IMR-90 (cell line): ENCODE measurements at regions not wholly inside any gene's neighbourhood (a gene's known extent, or its start where the extent isn't known, plus 50 kb on each side); places are given as distances from the start of the nearest gene placed in this dataset.

Experiments used
- ATAC-seq: fragments of 200-7000 bp; cut with Tn5 transposase; 2 replicates; pipeline ENCODE4 v1.9.1; 2020; ENCODE audit warnings: low read depth, mild to moderate bottlenecking, moderate library complexity
- BruUV-seq: library from RNA; stranded (reverse); fragments of 400-500 nt; replicated peaks from 2 replicates; lab custom pipeline; 2021; lab: Mats Ljungman, UMichigan
- CTCF ChIA-PET: fragments of 300-600 bp; formaldehyde crosslinking; extraction: SDS; loops from one replicate; lab custom pipeline; 2021; ENCODE audit warnings: antibody characterized with exemption; lab: Yijun Ruan, JAX
- POLR2A ChIA-PET: fragments of 300-600 bp; sonication (Branson Sonifier 250); formaldehyde crosslinking; loops from one replicate; lab custom pipeline; 2022; ENCODE audit warnings: antibody characterized with exemption; ENCODE audit not compliant: unreplicated experiment; lab: Charles Lee
- DNase-seq: peaks from one replicate; pipeline ENCODE4 v3.0.0; 2013
- H2AFZ ChIP-seq: replicated peaks from 2 replicates; pipeline ENCODE3; 2013; ENCODE audit warnings: low read length, mild to moderate bottlenecking; ENCODE audit not compliant: poor library complexity
- H2AK5ac ChIP-seq: 2 replicates; pipeline ENCODE4 v1.6.1; 2013; ENCODE audit warnings: low read depth, low read length, inconsistent platforms
- H2AK9ac ChIP-seq: replicated peaks from 2 replicates; pipeline ENCODE3; 2013; ENCODE audit warnings: mild to moderate bottlenecking, low read depth, low read length, moderate library complexity; ENCODE audit not compliant: poor library complexity
- H2BK120ac ChIP-seq: 2 replicates; pipeline ENCODE4 v1.6.1; 2013; ENCODE audit warnings: low read depth, low read length, inconsistent platforms
- H2BK15ac ChIP-seq: 3 replicates; pipeline ENCODE4 v1.6.1; 2013; ENCODE audit warnings: low read depth, low read length, inconsistent platforms
- H2BK20ac ChIP-seq: 2 replicates; pipeline ENCODE4 v1.6.1; 2013; ENCODE audit warnings: low read depth, mild to moderate bottlenecking, inconsistent platforms, low read length, moderate library complexity
- H2BK5ac ChIP-seq: 2 replicates; pipeline ENCODE4 v1.6.1; 2013; ENCODE audit warnings: mild to moderate bottlenecking, low read depth, low read length, inconsistent platforms; ENCODE audit not compliant: poor library complexity, severe bottlenecking
- H3K14ac ChIP-seq: replicated peaks from 2 replicates; pipeline ENCODE4 v1.6.1; 2013; ENCODE audit warnings: low read depth, low read length, inconsistent platforms
- H3K18ac ChIP-seq: 2 replicates; pipeline ENCODE4 v1.6.1; 2013; ENCODE audit warnings: low read depth, low read length, control low read depth
- H3K23ac ChIP-seq: 2 replicates; pipeline ENCODE4 v1.6.1; 2013; ENCODE audit warnings: low read depth, low read length, inconsistent platforms
- H3K27ac ChIP-seq: 2 replicates; pipeline ENCODE4 v1.5.1; 2013; ENCODE audit warnings: mild to moderate bottlenecking, control low read depth, low read length; ENCODE audit not compliant: insufficient read depth
- H3K27me3 ChIP-seq: 2 replicates; pipeline ENCODE4 v1.6.1; 2013; ENCODE audit warnings: low read length; ENCODE audit not compliant: control insufficient read depth, insufficient read depth
- H3K36me3 ChIP-seq: 2 replicates; pipeline ENCODE4 v1.6.1; 2013; ENCODE audit warnings: low read length, mixed read lengths; ENCODE audit not compliant: control insufficient read depth, insufficient read depth
- H3K4ac ChIP-seq: 2 replicates; pipeline ENCODE4 v1.6.1; 2013; ENCODE audit warnings: low read depth, low read length, inconsistent platforms
- H3K4me1 ChIP-seq: 2 replicates; pipeline ENCODE4 v1.6.1; 2013; ENCODE audit warnings: low read length, mixed read lengths; ENCODE audit not compliant: control insufficient read depth, insufficient read depth
- H3K4me2 ChIP-seq: 2 replicates; pipeline ENCODE4 v1.6.1; 2013; ENCODE audit warnings: low read depth, mild to moderate bottlenecking, control low read depth, low read length, moderate library complexity
- H3K4me3 ChIP-seq: 2 replicates; pipeline ENCODE4 v1.5.1; 2013; ENCODE audit warnings: low read depth, mild to moderate bottlenecking, control low read depth, low read length, moderate library complexity; ENCODE audit not compliant: insufficient read depth
- H3K56ac ChIP-seq: 2 replicates; pipeline ENCODE4 v1.6.1; 2013; ENCODE audit warnings: low read length, inconsistent platforms; ENCODE audit not compliant: insufficient read depth; ENCODE audit errors: extremely low read depth
- H3K79me1 ChIP-seq, 2 experiments: 2 replicates each; pipeline ENCODE4 v1.6.1; 2013; ENCODE audit warnings: low read length in 2 of 2, inconsistent platforms in 1 of 2, low read depth in 1 of 2
- H3K9ac ChIP-seq: 2 replicates; pipeline ENCODE4 v1.6.1; 2013; ENCODE audit warnings: low read depth, low read length, control low read depth
- H3K9me1 ChIP-seq: 2 replicates; pipeline ENCODE4 v1.6.1; 2013; ENCODE audit warnings: low read length, inconsistent platforms; ENCODE audit not compliant: insufficient read depth
- H3K9me3 ChIP-seq: 2 replicates; pipeline ENCODE4 v1.6.1; 2013; ENCODE audit warnings: low read length; ENCODE audit not compliant: control insufficient read depth, insufficient read depth
- H4K20me1 ChIP-seq: 2 replicates; pipeline ENCODE4 v1.6.1; 2013; ENCODE audit warnings: low read length, inconsistent platforms; ENCODE audit not compliant: insufficient read depth
- H4K5ac ChIP-seq: 2 replicates; pipeline ENCODE4 v1.6.1; 2013; ENCODE audit warnings: mild to moderate bottlenecking, low read depth, low read length, control low read depth
- H4K8ac ChIP-seq, 2 experiments: 2 replicates each; pipeline ENCODE4 v1.6.1; 2013; ENCODE audit warnings: low read depth in 2 of 2, low read length in 2 of 2, control low read depth in 1 of 2, inconsistent platforms in 1 of 2
- H4K91ac ChIP-seq: 2 replicates; pipeline ENCODE4 v1.6.1; 2013; ENCODE audit warnings: low read depth, low read length, inconsistent platforms; ENCODE audit not compliant: insufficient read depth
- BHLHE40 ChIP-seq: fragments of 150-350 bp; IDR thresholded peaks from 2 replicates; pipeline ENCODE4 v1.6.1; 2016; ENCODE audit warnings: mild to moderate bottlenecking, low read depth, low read length
- CEBPB ChIP-seq: IDR thresholded peaks from 2 replicates; pipeline ENCODE4 v1.6.1; 2012; ENCODE audit warnings: low read depth, low read length, improper control_type of control experiment
- CHD1 ChIP-seq: IDR thresholded peaks from 2 replicates; pipeline ENCODE4 v1.6.1; 2012; ENCODE audit warnings: low read depth, low read length, improper control_type of control experiment
- FOS ChIP-seq: fragments of 150-350 bp; IDR thresholded peaks from 2 replicates; pipeline ENCODE4 v1.6.1; 2016; ENCODE audit warnings: low read depth, low read length
- MAZ ChIP-seq: IDR thresholded peaks from 2 replicates; pipeline ENCODE4 v1.6.1; 2012; ENCODE audit warnings: low read depth, mild to moderate bottlenecking, low read length, improper control_type of control experiment, moderate library complexity, borderline replicate concordance
- MXI1 ChIP-seq: IDR thresholded peaks from 2 replicates; pipeline ENCODE4 v1.6.1; 2012; ENCODE audit warnings: low read depth, mild to moderate bottlenecking, low read length, moderate library complexity, borderline replicate concordance
- RAD21 ChIP-seq: IDR thresholded peaks from 2 replicates; pipeline ENCODE4 v1.6.1; 2012; ENCODE audit warnings: low read length, improper control_type of control experiment
- RCOR1 ChIP-seq: IDR thresholded peaks from 2 replicates; pipeline ENCODE4 v1.6.1; 2012; ENCODE audit warnings: mild to moderate bottlenecking, low read length, improper control_type of control experiment; ENCODE audit not compliant: insufficient replicate concordance
- RFX5 ChIP-seq: IDR thresholded peaks from 2 replicates; pipeline ENCODE4 v1.8.0; 2012; ENCODE audit warnings: low read depth, mild to moderate bottlenecking, low read length, moderate library complexity
- SMC3 ChIP-seq: fragments of 150-350 bp; IDR thresholded peaks from 2 replicates; pipeline ENCODE4 v1.6.1; 2016; ENCODE audit warnings: low read depth, mild to moderate bottlenecking, antibody characterized with exemption, low read length, moderate library complexity
- WGBS, 2 experiments: methylation state at CpG; one replicate each; pipeline versions ENCODE4 v1.1.5 to v1.1.7; 2013; ENCODE audit warnings: missing lambda C conversion rate in 2 of 2; ENCODE audit not compliant: insufficient read length in 1 of 2; ENCODE audit errors: extremely low coverage in 2 of 2; 5-methylcytosine and 5-hydroxymethylcytosine counted together
- dilution Hi-C: fragments of 300-500 bp; cut with HindIII; formaldehyde crosslinking; loops from one replicate; pipeline ENCODE4 v1.14.3; 2018; ENCODE audit warnings: low sequenced_read_pairs; ENCODE audit not compliant: unreplicated experiment
- in situ Hi-C: fragments of 300-500 bp; cut with MboI; formaldehyde crosslinking; loops from 3 replicates; pipeline ENCODE4 v1.14.3; 2019; ENCODE audit warnings: low sequenced_read_pairs, inconsistent platforms, mixed read lengths
- intact Hi-C: fragments of 100-400 bp; cut with micrococcal nuclease; formaldehyde crosslinking; loops from 2 replicates; pipeline ENCODE4 v1.10.0; 2022
- TF ChIP-seq, protein P1 (sequence below): conservative IDR thresholded peaks from 2 replicates; pipeline ENCODE4 v1.5.1; 2012; ENCODE audit warnings: mild to moderate bottlenecking, low read depth, low read length, improper control_type of control experiment

DNA sequence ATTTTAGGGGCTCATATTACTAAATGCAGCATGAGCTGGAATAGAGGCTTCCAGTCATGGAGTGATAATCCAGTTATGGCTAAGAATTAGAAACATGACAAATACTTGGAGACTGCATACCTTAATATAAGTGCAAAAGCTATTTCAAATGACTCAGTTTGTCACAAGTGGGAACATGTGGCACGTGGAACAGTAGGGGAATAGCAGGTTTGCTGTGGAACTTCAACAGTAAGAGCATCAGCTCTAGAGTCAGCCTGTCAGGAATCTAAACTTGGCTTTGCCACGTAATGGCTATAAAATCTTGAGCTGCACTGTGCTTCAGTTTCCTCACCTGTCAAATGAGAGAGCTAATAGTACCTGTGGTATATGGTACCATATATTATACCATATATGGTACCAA is 62.1 kb downstream of the HTR1B start:
- H2BK120ac ChIP-seq: no peak overlapping the region
- no peak overlapping the region for H3K27ac ChIP-seq
- H3K4ac ChIP-seq: no peak overlapping the region
- H3K9me3 ChIP-seq: no peaks in the 10 kb centered on the region
- CTCF ChIA-PET: interaction anchor here (0.7 kb wide), 1 partner anchor 32 kb away, joined by 3 read pairs; no protein-coding TSS in a partner anchor
- no peak overlapping the region for H3K56ac ChIP-seq
- H2BK20ac ChIP-seq: no peak overlapping the region
- no peak overlapping the region for H2AK5ac ChIP-seq
- POLR2A ChIA-PET: no interaction called here
- H4K8ac ChIP-seq: no peak overlapping the region
- DNase-seq (no peak), ATAC-seq (no peak)
- H3K9me1 ChIP-seq: no peaks in the 10 kb centered on the region; the same call in 1 of the 2 replicates
- H3K23ac ChIP-seq: no peak overlapping the region
- no peak overlapping the region for H2AK9ac ChIP-seq
- H3K4me1 ChIP-seq: no peaks in the 10 kb centered on the region
- H3K36me3 ChIP-seq: no peaks in the 10 kb centered on the region
- H3K4me3 ChIP-seq: no peak overlapping the region
- H3K14ac ChIP-seq: 0 out of 2 replicates have a peak overlapping the region, but pooled peaks have one; percentile 7
- H3K79me1 ChIP-seq: no peaks in the 10 kb centered on the region
- H3K9ac ChIP-seq: no peak overlapping the region
- H3K27me3 ChIP-seq: no peaks in the 10 kb centered on the region
- H3K4me2 ChIP-seq: no peak overlapping the region
- no peak overlapping the region for H4K91ac ChIP-seq
- intact Hi-C loops (no loop called here), dilution Hi-C loops (no loop called here), in situ Hi-C loops (no loop called here)
- H3K18ac ChIP-seq: no peak overlapping the region
- no peak overlapping the region for H2AFZ ChIP-seq
- H4K5ac ChIP-seq: no peak overlapping the region
- WGBS, 2 experiments: 83% methylated on average over 1 of the region's 2 CpGs; no CpG with 5 or more reads in 1 of the 2 experiments
- H2BK5ac ChIP-seq: no peak overlapping the region
- no peak for TF ChIP-seq RFX5
- no peak for TF ChIP-seq MAZ
- TF ChIP-seq, protein P1, sequence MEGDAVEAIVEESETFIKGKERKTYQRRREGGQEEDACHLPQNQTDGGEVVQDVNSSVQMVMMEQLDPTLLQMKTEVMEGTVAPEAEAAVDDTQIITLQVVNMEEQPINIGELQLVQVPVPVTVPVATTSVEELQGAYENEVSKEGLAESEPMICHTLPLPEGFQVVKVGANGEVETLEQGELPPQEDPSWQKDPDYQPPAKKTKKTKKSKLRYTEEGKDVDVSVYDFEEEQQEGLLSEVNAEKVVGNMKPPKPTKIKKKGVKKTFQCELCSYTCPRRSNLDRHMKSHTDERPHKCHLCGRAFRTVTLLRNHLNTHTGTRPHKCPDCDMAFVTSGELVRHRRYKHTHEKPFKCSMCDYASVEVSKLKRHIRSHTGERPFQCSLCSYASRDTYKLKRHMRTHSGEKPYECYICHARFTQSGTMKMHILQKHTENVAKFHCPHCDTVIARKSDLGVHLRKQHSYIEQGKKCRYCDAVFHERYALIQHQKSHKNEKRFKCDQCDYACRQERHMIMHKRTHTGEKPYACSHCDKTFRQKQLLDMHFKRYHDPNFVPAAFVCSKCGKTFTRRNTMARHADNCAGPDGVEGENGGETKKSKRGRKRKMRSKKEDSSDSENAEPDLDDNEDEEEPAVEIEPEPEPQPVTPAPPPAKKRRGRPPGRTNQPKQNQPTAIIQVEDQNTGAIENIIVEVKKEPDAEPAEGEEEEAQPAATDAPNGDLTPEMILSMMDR: no peak
- no peak for TF ChIP-seq FOS
- no peak for TF ChIP-seq RCOR1
- TF ChIP-seq CHD1: no peak
- TF ChIP-seq BHLHE40: no peak; the same call in 1 of the 2 replicates
- no peak for TF ChIP-seq MXI1
- no peak for TF ChIP-seq CEBPB
- no peak for TF ChIP-seq RAD21
- no peak for TF ChIP-seq SMC3
- BruUV-seq: no TSS peak
- H2BK15ac ChIP-seq: no peak overlapping the region
- no peaks in the 10 kb centered on the region for H4K20me1 ChIP-seq
